ENCODE measurements at regions not wholly inside any gene's neighbourhood (a gene's known extent, or its start where the extent isn't known, plus 50 kb on each side); places are given as distances from the start of the nearest gene placed in this dataset.

GRCh38 chr6:156308604-156309003 is 468.6 kb upstream of the ARID1B start:
- Histone ChIP-seq H3K4me3 (ENCODE audit: low read length) (no peak overlapping the region), H3K36me3 (replicated peaks; ENCODE audit: low read depth, low read length) (no peaks in the 10 kb centered on the region), H4K20me1 (ENCODE audit: insufficient read depth, low read length) (no peaks in the 10 kb centered on the region), H2AFZ (ENCODE audit: low read depth, low read length) (no peak overlapping the region), H3K79me2 (ENCODE audit: low read length) (no peaks in the 10 kb centered on the region), H3K4me2 (ENCODE audit: low read length) (no peak overlapping the region), H3K9ac (ENCODE audit: low read length) (no peak overlapping the region), H3K9me3 (ENCODE audit: insufficient read depth, low read length) (no peaks in the 10 kb centered on the region), H3K4me1 (ENCODE audit: low read length) (no peaks in the 10 kb centered on the region), H3K27me3 (ENCODE audit: low read depth, low read length) (no peaks in the 10 kb centered on the region), H3K27ac (ENCODE audit: low read length) (no peak overlapping the region)
- TF ChIP-seq CTCF (IDR thresholded peaks at IDR 0.05; ENCODE audit: low read depth, low read length), result no peak

GRCh38 chr6:156306531-156306930 is 470.6 kb upstream of the ARID1B start:
- H3K9ac ChIP-seq (ENCODE audit: low read length), result no peak overlapping the region
- H3K27me3 ChIP-seq (ENCODE audit: low read depth, low read length), result no peaks in the 10 kb centered on the region
- H2AFZ ChIP-seq (ENCODE audit: low read depth, low read length), result no peak overlapping the region
- no peak overlapping the region for H3K27ac ChIP-seq (ENCODE audit: low read length)
- no peaks in the 10 kb centered on the region for H4K20me1 ChIP-seq (ENCODE audit: insufficient read depth, low read length)
- H3K79me2 ChIP-seq (ENCODE audit: low read length), result no peaks in the 10 kb centered on the region
- no peak overlapping the region for H3K4me2 ChIP-seq (ENCODE audit: low read length)
- no peaks in the 10 kb centered on the region for H3K9me3 ChIP-seq (ENCODE audit: insufficient read depth, low read length)
- TF ChIP-seq CTCF (IDR thresholded peaks at IDR 0.05; ENCODE audit: low read depth, low read length) (no peak), EZH2phosphoT487 (IDR thresholded peaks at IDR 0.05; ENCODE audit: low read depth) (no peak)
- no peaks in the 10 kb centered on the region for H3K36me3 ChIP-seq (replicated peaks; ENCODE audit: low read depth, low read length)
- H3K4me3 ChIP-seq (ENCODE audit: low read length), result no peak overlapping the region
- no peaks in the 10 kb centered on the region for H3K4me1 ChIP-seq (ENCODE audit: low read length)

GRCh38 chr6:156283091-156283490 is 494.1 kb upstream of the ARID1B start:
- no peaks in the 10 kb centered on the region for H3K4me1 ChIP-seq (ENCODE audit: low read length)
- no peak overlapping the region for H3K9ac ChIP-seq (ENCODE audit: low read length)
- no peaks in the 10 kb centered on the region for H3K36me3 ChIP-seq (replicated peaks; ENCODE audit: low read depth, low read length)

GRCh38 chr6:156282087-156282486 is 495.1 kb upstream of the ARID1B start:
- Histone ChIP-seq H3K4me3 (ENCODE audit: low read length) (no peak overlapping the region), H2AFZ (ENCODE audit: low read depth, low read length) (no peak overlapping the region), H3K4me1 (ENCODE audit: low read length) (no peaks in the 10 kb centered on the region), H3K9ac (ENCODE audit: low read length) (no peak overlapping the region), H3K4me2 (ENCODE audit: low read length) (no peak overlapping the region), H4K20me1 (ENCODE audit: insufficient read depth, low read length) (no peaks in the 10 kb centered on the region), H3K9me3 (ENCODE audit: insufficient read depth, low read length) (no peaks in the 10 kb centered on the region), H3K27me3 (ENCODE audit: low read depth, low read length) (no peaks in the 10 kb centered on the region), H3K27ac (ENCODE audit: low read length) (no peak overlapping the region), H3K79me2 (ENCODE audit: low read length) (no peaks in the 10 kb centered on the region), H3K36me3 (replicated peaks; ENCODE audit: low read depth, low read length) (no peaks in the 10 kb centered on the region)
- TF ChIP-seq CTCF (IDR thresholded peaks at IDR 0.05; ENCODE audit: low read depth, low read length) (no peak), EZH2phosphoT487 (IDR thresholded peaks at IDR 0.05; ENCODE audit: low read depth) (no peak)

More at GRCh38 chr6:156283091-156283490, 494.1 kb upstream of the ARID1B start:
- H4K20me1 ChIP-seq (ENCODE audit: insufficient read depth, low read length), result no peaks in the 10 kb centered on the region
- no peak overlapping the region for H3K27ac ChIP-seq (ENCODE audit: low read length)
- H3K4me3 ChIP-seq (ENCODE audit: low read length), result no peak overlapping the region
- no peaks in the 10 kb centered on the region for H3K9me3 ChIP-seq (ENCODE audit: insufficient read depth, low read length)
- no peaks in the 10 kb centered on the region for H3K79me2 ChIP-seq (ENCODE audit: low read length)
- TF ChIP-seq EZH2phosphoT487 (IDR thresholded peaks at IDR 0.05; ENCODE audit: low read depth) (no peak), CTCF (IDR thresholded peaks at IDR 0.05; ENCODE audit: low read depth, low read length) (no peak)
- H3K4me2 ChIP-seq (ENCODE audit: low read length), result no peak overlapping the region
- no peak overlapping the region for H2AFZ ChIP-seq (ENCODE audit: low read depth, low read length)
- H3K27me3 ChIP-seq (ENCODE audit: low read depth, low read length), result no peaks in the 10 kb centered on the region
